GM12875 (cell line): ENCODE measurements at regions not wholly inside any gene's neighbourhood (a gene's known extent, or its start where the extent isn't known, plus 50 kb on each side); places are given as distances from the start of the nearest gene placed in this dataset.

ENCODE experiments used
- H3K4me3 ChIP-seq: one replicate; pipeline ENCODE4 v1.5.1; 2011; ENCODE audit warnings: low read depth, low read length, control low read depth
- TF ChIP-seq, protein P1 (sequence below): IDR thresholded peaks from 2 replicates; pipeline ENCODE4 v1.5.1; 2011; ENCODE audit warnings: low read depth, mild to moderate bottlenecking, control low read depth, inconsistent platforms, low read length, moderate library complexity, borderline replicate concordance; ENCODE audit not compliant: insufficient read depth

DNA sequence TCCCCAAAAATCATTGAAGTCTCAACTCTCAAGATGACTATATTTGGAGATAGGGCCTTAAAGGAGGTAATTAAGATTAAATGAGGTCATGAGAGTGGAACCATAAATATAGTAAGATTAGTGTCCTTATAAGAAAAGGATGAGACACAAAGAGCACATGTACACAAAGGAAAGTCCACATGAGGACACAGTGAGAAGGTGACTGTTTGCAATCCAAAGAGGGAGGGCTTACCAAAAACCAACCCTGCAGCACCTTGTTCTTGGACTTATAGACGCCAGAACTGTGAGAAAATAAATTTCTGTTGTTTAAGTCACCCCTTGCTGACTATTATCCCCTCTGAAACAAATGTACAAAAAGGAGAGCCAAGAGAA is 150.4 kb upstream of the SMLR1 start:
- H3K4me3 ChIP-seq, result no peak overlapping the region
- TF ChIP-seq, protein P1, sequence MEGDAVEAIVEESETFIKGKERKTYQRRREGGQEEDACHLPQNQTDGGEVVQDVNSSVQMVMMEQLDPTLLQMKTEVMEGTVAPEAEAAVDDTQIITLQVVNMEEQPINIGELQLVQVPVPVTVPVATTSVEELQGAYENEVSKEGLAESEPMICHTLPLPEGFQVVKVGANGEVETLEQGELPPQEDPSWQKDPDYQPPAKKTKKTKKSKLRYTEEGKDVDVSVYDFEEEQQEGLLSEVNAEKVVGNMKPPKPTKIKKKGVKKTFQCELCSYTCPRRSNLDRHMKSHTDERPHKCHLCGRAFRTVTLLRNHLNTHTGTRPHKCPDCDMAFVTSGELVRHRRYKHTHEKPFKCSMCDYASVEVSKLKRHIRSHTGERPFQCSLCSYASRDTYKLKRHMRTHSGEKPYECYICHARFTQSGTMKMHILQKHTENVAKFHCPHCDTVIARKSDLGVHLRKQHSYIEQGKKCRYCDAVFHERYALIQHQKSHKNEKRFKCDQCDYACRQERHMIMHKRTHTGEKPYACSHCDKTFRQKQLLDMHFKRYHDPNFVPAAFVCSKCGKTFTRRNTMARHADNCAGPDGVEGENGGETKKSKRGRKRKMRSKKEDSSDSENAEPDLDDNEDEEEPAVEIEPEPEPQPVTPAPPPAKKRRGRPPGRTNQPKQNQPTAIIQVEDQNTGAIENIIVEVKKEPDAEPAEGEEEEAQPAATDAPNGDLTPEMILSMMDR, result no peak

DNA sequence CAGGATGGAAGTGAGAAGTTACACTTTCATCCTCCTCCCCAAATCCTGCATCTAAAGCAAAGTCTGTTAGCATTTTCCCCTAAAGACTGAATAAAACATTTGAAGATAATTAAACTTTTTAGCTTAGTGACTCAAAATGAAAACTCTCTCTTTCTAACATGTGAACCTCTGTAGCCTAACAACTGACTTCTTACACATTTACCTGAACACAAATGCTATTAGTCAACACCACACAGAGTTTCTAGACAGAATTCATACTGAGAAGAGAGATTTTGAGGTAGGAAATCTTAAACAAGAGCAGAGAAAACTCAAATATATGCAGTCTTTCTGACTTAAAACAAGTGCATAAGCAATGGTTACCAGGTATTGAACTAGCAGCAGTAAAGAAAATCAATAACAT is 149.9 kb upstream of the SMLR1 start:
- no peak overlapping the region for H3K4me3 ChIP-seq
- TF ChIP-seq, protein P1, result no peak

- TF ChIP-seq, protein P1, result no peak
Observed at GRCh38 chr6:130677766-130678165, 149.4 kb upstream of the SMLR1 start.

DNA sequence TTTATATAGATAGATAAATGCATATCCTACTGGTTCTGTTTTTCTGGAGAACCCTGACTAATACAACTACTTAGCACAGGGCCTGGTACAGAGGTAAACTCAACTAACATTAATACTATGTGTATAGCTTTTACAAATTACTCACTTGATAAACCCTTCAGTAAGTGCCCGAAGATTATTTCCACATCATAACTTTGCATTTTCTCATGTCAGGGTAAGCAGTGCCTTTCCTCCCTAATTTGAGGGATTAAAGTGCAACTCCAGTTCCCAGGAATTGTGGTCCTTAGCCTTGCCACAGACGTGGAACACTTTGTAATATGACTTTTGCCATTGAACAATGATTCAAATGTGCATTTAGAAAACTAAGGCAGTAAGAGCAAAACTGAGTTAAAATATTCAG is 147.5 kb upstream of the SMLR1 start:
- TF ChIP-seq, protein P1, result no peak
- no peak overlapping the region for H3K4me3 ChIP-seq

More at GRCh38 chr6:130677766-130678165, 149.4 kb upstream of the SMLR1 start:
- H3K4me3 ChIP-seq, result no peak overlapping the region

- H3K4me3 ChIP-seq, result no peak overlapping the region
- TF ChIP-seq, protein P1, result no peak
Observed at GRCh38 chr6:130680116-130680515, 147.1 kb upstream of the SMLR1 start.

DNA sequence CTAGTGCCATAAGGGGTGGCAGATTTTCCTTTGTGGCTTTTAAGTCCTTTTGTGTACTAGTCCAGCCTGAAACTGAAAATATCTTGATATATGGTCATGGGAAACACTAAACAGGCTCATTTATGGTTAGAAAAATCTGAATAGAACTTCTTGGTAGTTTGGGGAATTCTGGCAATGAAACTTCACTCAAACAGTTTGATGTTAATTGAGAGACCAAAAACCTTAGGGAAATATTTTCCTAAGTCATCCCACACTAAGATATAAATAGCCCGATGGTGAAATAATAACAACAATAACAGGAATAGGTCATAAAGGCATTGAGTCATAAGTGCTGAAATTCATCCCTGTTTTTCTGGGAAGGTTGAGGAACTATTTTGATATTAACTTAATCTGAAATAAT is 146.2 kb upstream of the SMLR1 start:
- no peak overlapping the region for H3K4me3 ChIP-seq
- TF ChIP-seq, protein P1, result no peak

DNA sequence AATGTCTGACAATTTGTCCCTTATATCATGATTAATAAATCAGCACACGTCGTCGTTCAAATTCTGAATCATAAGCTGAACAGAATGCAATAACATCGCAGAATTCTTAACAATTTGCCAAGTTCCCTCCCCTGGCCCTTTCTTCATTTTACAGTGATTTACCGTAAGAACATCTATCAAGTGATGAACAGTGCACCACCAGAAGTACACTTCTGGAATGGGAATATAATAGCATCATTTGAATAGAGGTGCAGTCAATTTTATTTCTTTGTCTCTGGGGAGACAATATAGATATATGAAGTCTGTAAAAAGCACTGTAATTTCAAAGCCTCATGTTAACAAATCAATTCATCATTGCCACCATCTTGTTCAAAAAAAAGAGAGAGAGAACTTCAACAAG is 145.1 kb upstream of the SMLR1 start:
- no peak overlapping the region for H3K4me3 ChIP-seq
- TF ChIP-seq, protein P1, result no peak
